ENCODE measurements at regions not wholly inside any gene's neighbourhood (a gene's known extent, or its start where the extent isn't known, plus 50 kb on each side); places are given as distances from the start of the nearest gene placed in this dataset.

- TF ChIP-seq CUX1 (CRISPR knock-in tag; IDR thresholded peaks at IDR 0.05): no peak
These were observed 143.1 kb upstream of the HMGA2 start (continued) for GRCh38 chr12:65681226-65681625.

GRCh38 chr12:65682112-65682511 lies 142.2 kb upstream of the HMGA2 start:
- H3K4me2 ChIP-seq (ENCODE audit: insufficient read depth, low read length): no peak overlapping the region
- no peak for ATAC-seq
- no peak for DNase-seq (ENCODE audit: extremely low read depth in 1 of 4, low spot score in 3 of 4)
- WGBS (ENCODE audit: insufficient coverage, low coverage, missing lambda C conversion rate): 7% methylated on average over 3 of the region's 3 CpGs
- H3K36me3 ChIP-seq (ENCODE audit: control insufficient read depth, insufficient read depth, low read length): no peaks in the 10 kb centered on the region
- H3K4me3 ChIP-seq: no peak overlapping the region
- ChIA-PET CTCF (ENCODE audit: low intra/inter-chr PET ratio) (no interaction called here), POLR2A (no interaction called here)
- intact Hi-C loops (cut with micrococcal nuclease) (loop anchor here (10.0 kb wide), 1 partner anchor 367 kb away; no protein-coding TSS in a partner anchor), in situ Hi-C loops (cut with MboI) (no loop called here)
- no peaks in the 10 kb centered on the region for H4K20me1 ChIP-seq (replicated peaks; ENCODE audit: control insufficient read depth, insufficient read depth, low read length)
- no peak overlapping the region for H3K9ac ChIP-seq (ENCODE audit: insufficient read depth in 1 of 2, low read depth in 2 of 2, low read length in 2 of 2)
- peak overlapping the region; percentile 51; the same call in 1 of the 2 replicates for H2AFZ ChIP-seq (ENCODE audit: low read depth, low read length)
- no peak overlapping the region for H3K27ac ChIP-seq (ENCODE audit: extremely low read depth, low read depth, low read length)
- H3K79me2 ChIP-seq (ENCODE audit: control insufficient read depth, insufficient read depth, low read length): no peaks in the 10 kb centered on the region
- no TSS peak for BruUV-seq (replicated peaks)
- no peak for FAIRE-seq
- H3K9me1 ChIP-seq (ENCODE audit: control insufficient read depth, insufficient read depth, low read length): no peaks in the 10 kb centered on the region
- peaks cover 0 to 10% of the 10 kb centered on the region in 2 experiments; a peak in 2 of 5 replicates for H3K4me1 ChIP-seq (replicated peaks in 1 of 2; ENCODE audit: control insufficient read depth in 2 of 2, insufficient read depth in 2 of 2, low read length in 2 of 2)
- no peaks in the 10 kb centered on the region for H3K27me3 ChIP-seq (ENCODE audit: control insufficient read depth in 2 of 2, insufficient read depth in 2 of 2, low read length in 2 of 2)
- H3K9me3 ChIP-seq (replicated peaks; ENCODE audit: control insufficient read depth, insufficient read depth, low read depth, low read length): no peaks in the 10 kb centered on the region
- TF ChIP-seq POLR3G (IDR thresholded peaks at IDR 0.05; ENCODE audit: extremely low read depth, insufficient read length, insufficient replicate concordance): no peak
- TF ChIP-seq MEIS2 (IDR thresholded peaks at IDR 0.05; ENCODE audit: partially characterized antibody): peak; percentile 28
